COLO668 (cell line): ENCODE measurements at regions not wholly inside any gene's neighbourhood (a gene's known extent, or its start where the extent isn't known, plus 50 kb on each side); places are given as distances from the start of the nearest gene placed in this dataset.
A peak's percentile ranks its signal among the peaks of the same experiment; 100 is the strongest.
"Not testable (repeated sequence)": the region's sequence is repeated elsewhere in the genome, so short reads cannot be mapped to it uniquely, and the experiment has no call there.

Experiments
- DNase-seq: peaks from one replicate; lab custom pipeline; 2025; ENCODE audit not compliant: unreplicated experiment; lab: John Stamatoyannopoulos, UW

DNA sequence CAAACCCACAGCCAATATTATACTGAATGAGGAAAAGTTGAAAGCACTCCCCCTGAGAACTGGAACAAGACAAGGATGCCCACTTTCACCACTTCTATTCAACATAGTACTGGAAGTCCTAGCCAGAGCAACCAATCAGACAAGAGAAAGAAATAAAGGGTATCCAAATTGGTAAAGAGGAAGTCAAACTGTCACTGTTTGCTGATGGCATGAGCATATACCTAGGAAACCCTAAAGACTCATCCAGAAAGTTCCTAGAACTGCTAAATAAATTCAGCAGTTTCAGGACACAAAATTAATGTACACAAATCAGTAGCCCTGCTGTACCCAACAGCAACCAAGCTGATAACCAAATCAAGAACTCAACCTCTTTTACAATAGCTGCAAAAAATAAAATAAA, 220.0 kb downstream of the SYK start:
- not testable (repeated sequence) for DNase-seq

DNA sequence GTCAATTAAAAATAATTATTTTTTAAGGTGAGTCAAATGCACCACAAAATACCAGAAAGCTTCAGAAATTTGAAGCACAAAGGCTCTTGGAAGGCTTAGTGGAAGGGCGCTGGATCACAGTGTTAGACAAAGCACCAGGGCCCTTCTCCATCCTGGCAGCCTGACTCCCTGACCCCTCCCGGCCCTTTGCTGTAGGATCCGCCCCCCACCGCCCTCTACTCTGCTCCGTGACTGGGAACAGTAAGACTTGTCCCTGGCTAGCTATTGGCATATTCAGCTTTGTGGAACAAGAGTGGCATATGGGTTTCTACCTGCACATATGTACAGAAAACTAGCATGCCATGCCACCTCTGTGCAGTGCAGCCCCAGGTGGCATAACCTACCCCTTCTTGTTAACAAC, 222.1 kb downstream of the SYK start:
- no peak for DNase-seq

DNA sequence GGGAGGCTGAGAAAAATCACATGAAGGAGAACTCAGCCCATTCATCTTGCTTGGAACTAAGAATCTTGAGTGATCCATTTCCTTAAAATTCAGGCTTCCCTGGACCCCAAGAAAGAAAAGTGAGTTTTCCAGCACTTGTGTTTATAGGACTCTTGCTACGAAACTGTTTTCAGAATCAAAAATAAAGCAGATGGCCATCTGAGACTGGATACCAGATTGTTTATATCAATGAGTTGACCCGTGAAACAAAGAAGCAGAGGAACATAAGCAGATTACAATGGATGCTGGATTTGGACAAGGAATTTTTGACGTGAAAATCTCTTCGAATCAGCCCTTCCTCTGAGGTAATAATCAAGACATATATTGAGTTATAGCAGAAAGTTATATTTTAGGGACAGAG, 223.2 kb downstream of the SYK start:
- no peak for DNase-seq

DNA sequence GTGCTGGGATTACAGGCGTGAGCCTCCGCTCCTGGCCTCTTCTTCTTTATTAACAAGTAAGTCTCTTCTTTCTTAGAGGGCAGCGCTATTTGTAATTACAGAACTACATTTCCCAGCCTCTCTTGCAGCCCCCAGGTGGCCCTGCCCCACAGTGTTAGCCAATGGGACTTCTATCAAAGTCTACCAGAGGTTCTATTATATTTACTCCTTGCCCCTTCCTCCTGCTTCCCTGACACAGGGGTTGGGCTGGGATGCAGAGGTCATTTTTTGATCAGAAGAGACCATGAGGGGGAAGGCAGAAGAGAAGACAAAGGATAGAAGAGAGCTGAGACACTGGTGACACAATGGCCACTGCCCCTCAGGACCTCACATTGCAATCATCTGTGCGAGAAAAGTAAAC, 224.2 kb downstream of the SYK start:
- DNase-seq, result no peak

DNA sequence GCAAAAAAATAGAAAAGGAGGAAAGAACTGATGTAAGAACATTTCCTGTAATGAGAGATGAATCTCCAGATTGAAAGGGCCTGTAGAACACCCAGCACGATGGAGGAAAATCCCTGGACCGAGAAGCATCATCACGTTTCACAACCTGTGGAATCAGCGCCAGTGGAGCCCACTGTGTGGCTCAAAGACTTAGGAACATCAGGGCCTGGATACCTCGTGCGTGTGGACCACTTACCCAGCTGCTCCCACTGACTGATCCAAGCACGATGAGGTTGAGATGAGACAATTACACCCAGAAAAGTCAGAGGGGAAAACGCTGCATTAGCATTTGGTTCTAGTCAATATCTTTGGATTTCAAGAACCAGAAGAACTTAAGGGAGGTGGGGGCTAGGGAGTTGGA, 224.6 kb downstream of the SYK start:
- no peak for DNase-seq

DNA sequence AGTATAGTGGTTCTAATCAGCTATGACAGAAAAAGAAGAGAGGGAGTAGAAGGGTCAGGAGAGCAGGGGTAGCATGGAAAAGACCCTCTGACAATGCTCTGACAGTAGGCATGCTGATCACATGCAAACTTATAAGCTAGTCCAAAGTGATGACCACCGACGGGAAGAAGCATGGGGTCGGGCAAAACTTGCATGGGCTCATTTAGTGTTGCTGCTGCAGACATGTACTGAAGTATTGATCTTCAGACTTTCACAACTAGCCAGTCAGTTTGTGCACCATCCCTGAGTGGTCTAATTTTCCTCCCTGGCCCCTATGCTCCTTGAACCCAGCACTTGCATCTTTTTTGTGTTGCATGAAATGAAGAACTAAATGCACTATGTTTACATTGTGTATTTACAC, 225.4 kb downstream of the SYK start:
- no peak for DNase-seq

DNA sequence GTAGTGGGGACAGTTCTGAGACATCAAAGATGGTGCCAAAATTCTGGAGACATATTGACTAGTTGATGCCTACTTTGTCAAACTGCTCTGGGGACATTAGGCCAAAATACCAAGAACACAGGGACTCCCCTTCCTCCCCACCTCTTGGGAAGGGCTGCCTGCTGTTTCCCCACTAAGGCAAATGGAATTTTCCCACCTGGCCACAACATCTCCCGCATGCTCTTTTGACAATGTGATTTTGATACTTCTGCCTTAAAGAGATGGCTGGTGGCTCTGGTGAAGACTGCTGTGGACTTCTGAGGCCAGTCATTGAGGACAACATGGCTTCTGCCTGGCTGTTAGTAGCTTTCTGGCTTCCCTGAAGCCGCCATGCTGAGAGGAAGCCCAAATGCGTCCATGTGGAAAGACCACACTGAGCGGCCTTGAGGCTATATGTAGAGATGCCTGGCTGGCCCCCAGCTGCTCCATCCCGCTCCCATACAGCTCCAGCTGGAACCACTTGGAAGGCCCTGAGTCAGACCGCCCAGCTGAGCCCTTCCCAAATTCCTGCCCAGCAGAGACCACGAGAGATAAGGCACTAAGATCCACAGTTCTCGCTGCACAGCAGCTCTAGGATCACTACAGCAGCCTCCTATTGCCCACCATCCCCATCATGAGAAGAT, 226.7 kb downstream of the SYK start:
- DNase-seq, result no peak

DNA sequence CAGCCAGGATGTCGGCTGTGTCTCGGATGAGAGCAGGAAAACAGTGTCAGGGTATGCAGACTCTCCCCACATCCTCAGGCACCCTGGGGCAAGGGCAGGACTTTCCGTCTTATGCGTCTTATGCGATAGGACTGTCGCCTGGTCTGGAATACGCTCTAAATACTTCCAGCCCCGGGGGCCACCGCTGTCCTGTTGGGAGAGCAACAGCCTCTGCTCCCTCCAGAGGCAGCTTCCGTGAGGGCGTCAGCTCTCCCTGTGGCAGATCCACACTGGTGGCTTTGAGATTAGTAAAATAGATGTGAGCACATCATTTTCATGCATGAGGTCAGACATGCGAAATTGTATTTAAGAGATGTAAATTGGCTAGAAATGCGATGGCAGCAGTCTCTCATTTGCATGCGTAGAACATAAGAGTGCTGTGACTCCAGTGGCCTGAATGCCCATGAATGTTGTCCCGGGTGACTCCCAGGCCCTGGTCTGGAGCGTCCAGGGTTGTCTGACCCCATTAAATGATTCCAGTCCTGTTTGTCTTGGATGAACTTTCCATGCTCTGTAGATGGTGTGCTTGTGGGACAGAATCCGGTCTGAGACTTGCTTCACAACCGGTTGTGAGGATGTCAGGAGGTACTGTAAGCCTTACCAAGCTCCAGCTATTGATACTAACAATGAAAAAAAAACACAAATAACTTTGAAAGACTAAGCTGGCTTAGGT, 228.2 kb downstream of the SYK start:
- DNase-seq, result no peak

DNA sequence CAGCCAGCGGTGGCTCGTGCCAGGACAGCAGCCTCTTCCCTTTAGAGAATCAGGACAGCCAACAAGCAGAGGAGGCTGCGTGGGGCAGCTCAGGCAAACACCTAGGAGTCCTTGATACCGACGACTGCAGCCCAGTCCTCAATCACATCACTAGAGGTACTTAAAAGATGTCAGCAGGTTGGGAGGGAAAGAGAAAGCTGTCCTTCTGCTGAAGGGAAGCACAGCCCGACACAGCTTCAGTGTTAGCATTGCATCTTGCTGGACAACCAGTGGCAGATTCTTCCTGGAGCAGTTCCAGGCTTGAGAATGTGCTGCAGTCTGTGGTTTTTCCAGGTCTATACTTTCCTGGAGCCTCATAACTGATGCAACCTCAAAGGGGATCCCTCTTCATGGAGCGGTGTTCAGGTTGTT, 230.5 kb downstream of the SYK start:
- no peak for DNase-seq

DNA sequence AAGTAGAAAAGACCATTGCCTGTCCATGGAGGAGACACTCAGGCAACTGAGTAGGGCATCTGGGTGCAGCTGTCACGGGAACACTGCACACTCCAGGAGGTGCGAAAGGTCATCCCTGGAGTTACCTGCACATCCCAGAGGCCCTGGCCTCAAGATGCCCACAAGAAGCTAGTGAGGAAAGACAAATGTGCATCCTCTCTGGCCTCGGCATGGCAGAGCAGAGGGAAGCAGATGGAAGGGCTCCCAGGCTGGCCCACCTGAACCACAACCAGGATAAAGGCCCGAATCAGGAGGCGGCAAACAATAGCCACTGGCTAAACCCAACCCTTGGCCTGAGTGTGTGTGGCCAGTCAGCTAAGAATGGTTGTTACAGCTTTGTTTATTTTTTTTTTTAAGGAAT, 231.7 kb downstream of the SYK start:
- DNase-seq, result no peak

DNA sequence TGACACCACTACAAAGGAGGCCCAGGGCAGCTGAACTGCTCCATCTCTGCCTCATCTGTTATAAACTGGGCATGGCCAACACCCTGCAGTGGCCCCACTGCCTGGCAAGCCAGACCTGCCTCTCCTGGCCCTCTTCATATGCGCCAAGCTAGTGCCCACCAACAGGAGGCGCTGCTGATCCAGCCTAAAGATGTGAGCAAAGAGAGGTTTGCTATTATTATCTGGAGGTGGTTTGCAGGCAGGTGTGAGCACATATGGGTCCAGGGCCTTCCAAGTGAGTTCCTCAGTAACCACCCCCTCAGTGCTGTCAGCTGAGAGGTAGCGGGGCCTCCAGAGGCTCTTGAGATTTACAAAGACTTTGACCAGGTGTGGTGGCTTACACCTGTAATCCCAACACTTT, 232.2 kb downstream of the SYK start:
- peak; percentile 20 for DNase-seq

DNA sequence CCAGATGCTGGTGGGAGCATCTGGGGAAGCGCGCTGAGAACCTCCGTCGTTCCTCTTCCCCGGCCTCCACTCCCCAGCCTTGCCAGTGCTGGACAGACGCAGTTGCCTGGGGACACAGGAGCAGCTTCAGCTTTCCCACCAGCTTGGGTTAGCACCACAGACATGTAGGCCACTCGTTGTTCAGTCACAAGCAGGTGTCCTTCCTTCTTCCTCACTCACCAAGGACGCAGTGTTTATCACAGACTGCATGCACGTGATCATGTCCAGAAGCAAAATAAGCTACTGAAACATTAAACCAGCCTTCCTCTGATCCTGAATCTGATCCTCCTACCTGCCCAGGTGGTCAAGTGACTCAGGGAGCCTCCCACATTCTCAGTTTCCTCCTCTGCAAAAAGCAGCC, 232.9 kb downstream of the SYK start:
- no peak for DNase-seq

DNA sequence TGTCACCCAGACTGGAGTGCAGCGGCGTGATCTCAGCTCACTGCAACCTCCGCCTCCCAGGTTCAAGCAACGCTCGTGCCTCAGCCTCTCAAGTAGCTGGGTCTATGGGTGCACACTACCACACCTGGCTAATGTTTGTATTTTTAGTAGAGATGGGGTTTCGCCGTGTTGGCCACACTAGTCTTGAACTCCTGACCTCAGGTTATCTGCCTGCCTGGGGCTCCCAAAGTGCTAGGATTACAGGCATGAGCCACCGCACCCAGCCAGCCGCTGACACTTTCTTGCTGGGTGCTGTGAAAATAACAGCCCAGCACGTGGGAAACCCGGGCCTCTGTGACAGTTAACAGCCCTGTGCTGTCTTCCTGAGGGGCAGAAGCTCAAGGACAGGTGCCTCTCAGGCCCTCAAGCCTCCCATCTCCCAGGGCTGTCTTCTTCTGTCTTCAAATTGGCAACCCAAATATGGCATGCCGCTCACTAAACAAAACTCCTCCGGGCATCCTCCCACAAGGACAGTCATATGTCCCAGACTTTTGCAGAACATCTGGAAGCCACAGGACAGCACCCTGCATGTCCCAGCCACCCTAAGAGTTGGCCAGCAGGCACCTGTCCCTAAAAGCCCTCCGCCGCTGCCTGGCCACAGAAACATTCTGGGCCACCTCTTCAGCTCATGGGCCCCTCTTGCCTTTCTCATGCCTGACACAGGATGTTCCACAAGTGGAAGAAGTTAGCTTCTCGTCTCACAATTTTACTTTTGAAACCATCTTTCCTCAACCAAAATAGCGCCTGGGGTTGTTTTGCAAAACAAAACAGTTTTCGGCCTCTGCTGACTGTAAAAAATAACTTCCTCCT, 233.6 kb downstream of the SYK start:
- DNase-seq, result no peak

DNA sequence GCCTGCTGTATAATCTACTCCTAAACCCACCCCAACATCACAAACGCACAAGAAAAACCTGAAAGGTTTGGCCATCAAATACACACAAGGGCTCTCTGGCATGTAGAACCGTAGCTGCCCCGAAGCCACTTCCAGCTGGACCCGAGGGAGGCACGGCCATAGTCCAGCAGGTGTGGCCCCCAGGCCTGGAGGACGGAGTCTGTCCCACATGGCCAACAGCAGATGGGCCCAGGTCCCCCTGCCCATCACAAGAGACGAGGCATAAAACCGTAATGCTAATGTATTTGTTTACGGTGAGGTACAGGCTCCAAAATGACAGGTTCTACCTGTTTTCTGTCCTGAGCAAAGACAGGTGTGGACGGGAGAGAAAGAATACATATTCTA, 234.2 kb downstream of the SYK start:
- DNase-seq, result no peak

DNA sequence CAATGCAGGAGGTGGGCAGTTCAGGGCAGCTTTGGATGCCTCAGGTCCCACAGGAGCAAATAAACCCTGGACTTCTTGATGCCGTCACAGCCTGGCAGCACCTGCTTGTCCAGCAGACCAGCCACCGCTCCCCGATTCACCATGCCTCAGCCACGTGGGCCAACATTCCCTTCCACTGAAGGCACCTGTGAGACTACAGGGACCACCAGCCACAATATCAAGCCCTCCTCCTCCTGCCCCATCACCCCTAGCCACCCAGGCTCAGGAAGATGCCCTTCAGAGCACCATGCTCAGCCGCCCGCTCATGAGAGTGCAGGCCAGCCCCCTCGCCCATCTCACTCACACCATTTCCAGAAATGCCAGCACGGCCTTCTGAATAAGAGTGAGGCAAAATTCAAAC, 234.7 kb downstream of the SYK start:
- peak; percentile 32 for DNase-seq

DNA sequence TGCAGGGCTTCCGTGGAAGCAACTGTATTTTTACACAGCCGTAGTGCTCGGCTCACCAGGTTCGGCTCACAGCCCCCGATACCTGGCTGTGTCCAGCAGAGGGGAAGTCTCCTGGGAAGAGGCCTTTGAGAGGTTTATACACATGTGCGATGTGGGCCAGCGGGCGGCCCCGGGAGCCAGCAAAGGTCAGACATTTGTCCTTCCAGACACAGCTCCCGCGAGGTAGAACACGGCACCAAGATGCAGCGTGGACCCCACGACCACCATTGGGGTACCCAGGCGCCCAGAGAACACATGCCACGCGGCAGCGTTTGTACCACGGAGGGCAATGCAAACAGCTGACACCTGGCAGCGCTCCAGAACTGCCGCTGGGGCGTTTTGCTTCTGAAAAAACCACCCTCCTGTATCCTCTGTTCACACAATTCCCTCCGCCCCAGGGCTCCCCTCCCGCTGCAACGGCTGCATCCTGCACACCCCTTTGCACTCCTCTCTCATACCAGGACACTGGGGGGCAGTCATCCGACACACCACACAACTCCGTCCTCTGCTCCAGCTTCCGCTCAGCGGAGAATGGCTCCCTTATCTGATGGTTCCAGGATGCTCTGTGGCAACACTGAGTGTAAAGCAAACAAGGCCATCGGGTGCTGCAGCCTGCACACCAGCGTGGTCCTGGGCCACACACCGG, 235.3 kb downstream of the SYK start:
- peak; percentile 90 for DNase-seq

DNA sequence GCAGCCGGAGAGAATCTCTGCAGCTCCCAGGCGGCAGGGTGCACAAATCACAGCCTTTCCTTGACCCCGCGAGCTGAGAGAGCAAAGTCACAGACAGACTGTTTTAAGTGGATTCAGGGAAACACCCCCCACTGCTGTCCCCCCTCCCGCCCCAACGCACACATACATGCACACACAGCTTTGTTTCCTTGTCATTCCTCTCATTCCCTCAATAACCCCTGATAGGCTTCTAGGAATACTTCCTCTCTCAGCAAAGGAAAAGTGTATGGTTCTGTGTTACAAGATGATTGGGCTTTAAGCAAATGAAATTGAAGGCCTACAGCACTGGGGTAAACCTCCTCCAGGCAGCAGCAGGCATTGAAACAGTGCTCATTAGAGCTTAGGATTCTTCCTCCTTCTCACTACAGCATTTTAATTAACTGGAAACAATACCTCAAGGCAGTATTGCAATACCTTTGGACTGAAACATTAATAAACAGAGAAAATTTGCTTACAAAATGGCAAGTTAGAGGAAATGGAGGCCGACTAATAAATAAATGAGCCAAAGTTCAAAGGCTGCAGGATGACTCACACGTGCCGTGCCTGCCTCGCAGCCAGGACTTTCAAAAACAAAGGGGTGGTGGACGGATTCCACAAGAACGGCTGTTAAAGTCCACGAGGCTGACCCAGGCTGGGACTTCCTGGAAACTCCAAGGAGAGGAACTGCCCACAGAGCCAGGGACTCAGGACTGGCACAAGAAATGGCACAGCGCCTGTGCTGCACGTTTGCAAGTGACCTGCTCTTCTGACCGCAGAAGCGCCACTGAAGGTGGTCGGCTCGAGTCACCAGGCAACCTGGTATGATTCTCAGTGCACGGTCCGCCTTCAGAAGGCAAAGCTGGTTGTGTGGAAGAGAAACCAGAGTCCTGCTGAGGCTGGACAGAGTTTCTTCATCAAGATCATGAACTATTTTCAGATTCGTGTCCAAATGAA, 236.2 kb downstream of the SYK start:
- DNase-seq, result peak; percentile 38

DNA sequence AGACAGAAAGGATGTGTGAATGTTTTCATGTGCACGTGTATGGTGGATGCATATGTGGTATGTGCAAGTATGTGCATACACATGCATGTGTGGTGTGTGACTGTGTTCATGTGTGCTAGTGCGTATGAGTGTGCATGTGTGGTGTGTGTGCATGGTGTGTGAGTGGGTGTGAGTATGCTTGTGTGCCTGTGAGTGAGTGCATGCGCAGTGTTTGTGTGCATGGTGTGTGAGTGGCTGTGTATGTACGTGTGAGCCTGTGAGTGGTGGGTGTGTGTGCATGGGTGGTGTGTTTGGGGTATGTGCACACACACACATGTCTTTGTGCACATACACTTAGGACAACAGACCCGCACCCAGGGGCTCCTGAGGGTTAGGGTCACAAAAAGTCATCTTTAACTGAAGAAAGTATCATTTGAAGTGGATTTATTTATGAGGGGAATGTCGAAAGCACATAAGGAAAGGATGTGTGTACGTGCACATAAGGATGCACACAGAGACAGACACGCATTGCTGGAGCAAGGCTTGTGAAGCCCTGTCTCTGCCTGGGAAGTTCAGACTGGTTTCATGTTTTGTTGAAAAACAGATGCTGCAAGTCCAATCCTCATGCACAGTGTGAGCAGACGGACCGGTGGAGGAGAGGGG, 237.0 kb downstream of the SYK start:
- DNase-seq, result no peak

DNA sequence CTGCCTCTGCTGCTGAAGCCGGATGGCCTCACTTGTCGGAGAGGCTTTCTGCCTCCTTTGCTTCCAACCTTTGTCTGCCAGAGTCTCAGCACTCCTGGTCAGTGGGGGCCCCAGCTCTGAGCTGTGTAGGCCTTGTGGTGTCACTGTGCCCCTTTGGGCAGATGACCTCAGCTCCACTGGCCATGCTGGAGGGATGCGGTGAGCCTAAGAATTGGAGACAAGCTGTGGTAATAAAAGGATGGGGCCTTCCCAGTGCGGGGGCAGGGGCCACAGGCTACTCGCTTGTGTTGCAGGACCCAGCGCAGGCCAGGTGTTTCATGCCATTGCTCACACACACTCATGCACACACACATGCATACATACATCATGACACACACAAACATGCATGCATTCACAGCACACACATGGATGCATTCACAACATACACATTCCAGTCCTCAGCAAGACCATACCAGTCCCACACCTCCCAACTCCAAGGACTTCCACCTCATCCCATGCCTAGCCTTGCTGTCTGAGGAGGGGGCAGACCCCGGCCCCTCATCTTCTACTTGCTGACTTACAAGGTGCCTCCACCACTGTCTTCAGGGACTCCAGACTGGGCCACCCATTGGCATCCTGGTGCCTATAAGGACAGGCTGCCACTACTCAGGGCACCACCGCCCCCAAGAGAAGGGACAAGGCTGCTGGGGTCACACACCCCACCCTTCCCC, 237.7 kb downstream of the SYK start:
- DNase-seq, result no peak
